ENCODE measurements at regions not wholly inside any gene's neighbourhood (a gene's known extent, or its start where the extent isn't known, plus 50 kb on each side); places are given as distances from the start of the nearest gene placed in this dataset.

DNA sequence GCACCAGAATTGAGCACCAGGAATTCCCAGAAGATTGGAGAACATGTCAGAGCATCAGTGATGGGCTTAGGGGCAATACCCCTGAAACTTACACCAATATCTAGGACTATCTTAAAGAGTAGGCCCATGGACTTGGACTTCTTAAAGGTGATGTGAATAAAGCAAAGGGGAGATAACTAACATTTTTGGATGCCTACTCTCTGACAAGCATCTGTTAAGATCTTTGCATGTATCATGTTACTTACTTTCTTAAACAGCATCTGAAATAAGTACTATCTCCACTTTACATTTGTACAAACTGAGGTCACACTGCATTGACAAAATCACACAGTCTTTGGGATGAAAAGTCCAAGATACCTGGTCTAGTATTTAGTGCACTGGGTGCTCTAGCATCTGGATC lies 258.6 kb upstream of the ARSJ start:
- no peak for DNase-seq
- no peaks in the 10 kb centered on the region for H3K9me3 ChIP-seq (ENCODE audit: control insufficient read depth in 2 of 3, insufficient read depth in 1 of 3, low read length in 3 of 3)
- no peaks in the 10 kb centered on the region for H3K4me1 ChIP-seq (ENCODE audit: control insufficient read depth in 2 of 3, insufficient read depth in 2 of 3, low read depth in 1 of 3, low read length in 3 of 3)
- no peak for FAIRE-seq
- TF ChIP-seq, protein P1, sequence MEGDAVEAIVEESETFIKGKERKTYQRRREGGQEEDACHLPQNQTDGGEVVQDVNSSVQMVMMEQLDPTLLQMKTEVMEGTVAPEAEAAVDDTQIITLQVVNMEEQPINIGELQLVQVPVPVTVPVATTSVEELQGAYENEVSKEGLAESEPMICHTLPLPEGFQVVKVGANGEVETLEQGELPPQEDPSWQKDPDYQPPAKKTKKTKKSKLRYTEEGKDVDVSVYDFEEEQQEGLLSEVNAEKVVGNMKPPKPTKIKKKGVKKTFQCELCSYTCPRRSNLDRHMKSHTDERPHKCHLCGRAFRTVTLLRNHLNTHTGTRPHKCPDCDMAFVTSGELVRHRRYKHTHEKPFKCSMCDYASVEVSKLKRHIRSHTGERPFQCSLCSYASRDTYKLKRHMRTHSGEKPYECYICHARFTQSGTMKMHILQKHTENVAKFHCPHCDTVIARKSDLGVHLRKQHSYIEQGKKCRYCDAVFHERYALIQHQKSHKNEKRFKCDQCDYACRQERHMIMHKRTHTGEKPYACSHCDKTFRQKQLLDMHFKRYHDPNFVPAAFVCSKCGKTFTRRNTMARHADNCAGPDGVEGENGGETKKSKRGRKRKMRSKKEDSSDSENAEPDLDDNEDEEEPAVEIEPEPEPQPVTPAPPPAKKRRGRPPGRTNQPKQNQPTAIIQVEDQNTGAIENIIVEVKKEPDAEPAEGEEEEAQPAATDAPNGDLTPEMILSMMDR (IDR thresholded peaks at IDR 0.05; ENCODE audit: borderline replicate concordance, extremely low read depth, insufficient read depth), result no peak
- no peaks in the 10 kb centered on the region for H3K27me3 ChIP-seq (ENCODE audit: control insufficient read depth, insufficient read depth, low read length)
- H3K9ac ChIP-seq (ENCODE audit: low read length in 3 of 3), result no peak overlapping the region
- no peak overlapping the region for H3K27ac ChIP-seq (ENCODE audit: low read depth in 2 of 2, low read length in 2 of 2)
- no peaks in the 10 kb centered on the region for H3K36me3 ChIP-seq (ENCODE audit: control insufficient read depth in 2 of 3, insufficient read depth in 3 of 3, low read length in 3 of 3)
- intact Hi-C loops (cut with DNase I), result no loop called here
- H3K4me3 ChIP-seq (ENCODE audit: low read length in 3 of 3), result no peak overlapping the region

DNA sequence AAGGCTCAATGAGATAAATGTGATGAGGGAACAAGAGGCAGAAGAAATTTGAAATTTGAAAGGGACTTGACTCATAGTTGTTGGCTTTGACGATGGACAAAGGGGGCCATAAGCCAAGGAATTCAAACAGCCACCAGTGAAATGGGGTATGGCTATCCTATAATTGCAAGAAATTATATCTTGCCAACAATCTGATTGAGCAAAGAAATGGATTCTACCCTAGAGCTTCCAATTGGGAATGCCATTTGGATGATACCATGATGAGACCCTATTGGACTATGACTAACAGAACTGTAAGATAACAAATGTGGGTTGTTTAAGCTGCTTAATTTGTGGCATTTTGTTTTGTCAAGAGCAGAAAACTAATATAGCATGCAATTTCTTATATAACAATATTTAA lies 270.1 kb upstream of the ARSJ start:
- no peak overlapping the region for H3K4me3 ChIP-seq (ENCODE audit: low read length in 3 of 3)
- TF ChIP-seq, protein P1 (IDR thresholded peaks at IDR 0.05; ENCODE audit: borderline replicate concordance, extremely low read depth, insufficient read depth), result no peak
- no peak for DNase-seq
- H3K27me3 ChIP-seq (ENCODE audit: control insufficient read depth, insufficient read depth, low read length), result no peaks in the 10 kb centered on the region
- no peaks in the 10 kb centered on the region for H3K36me3 ChIP-seq (ENCODE audit: control insufficient read depth in 2 of 3, insufficient read depth in 3 of 3, low read length in 3 of 3)
- no peak overlapping the region for H3K27ac ChIP-seq (ENCODE audit: low read depth in 2 of 2, low read length in 2 of 2)
- FAIRE-seq, result no peak
- H3K9ac ChIP-seq (ENCODE audit: low read length in 3 of 3), result no peak overlapping the region
- H3K4me1 ChIP-seq (ENCODE audit: control insufficient read depth in 2 of 3, insufficient read depth in 2 of 3, low read depth in 1 of 3, low read length in 3 of 3), result no peaks in the 10 kb centered on the region
- intact Hi-C loops (cut with DNase I), result no loop called here
- H3K9me3 ChIP-seq (ENCODE audit: control insufficient read depth in 2 of 3, insufficient read depth in 1 of 3, low read length in 3 of 3), result no peaks in the 10 kb centered on the region

DNA sequence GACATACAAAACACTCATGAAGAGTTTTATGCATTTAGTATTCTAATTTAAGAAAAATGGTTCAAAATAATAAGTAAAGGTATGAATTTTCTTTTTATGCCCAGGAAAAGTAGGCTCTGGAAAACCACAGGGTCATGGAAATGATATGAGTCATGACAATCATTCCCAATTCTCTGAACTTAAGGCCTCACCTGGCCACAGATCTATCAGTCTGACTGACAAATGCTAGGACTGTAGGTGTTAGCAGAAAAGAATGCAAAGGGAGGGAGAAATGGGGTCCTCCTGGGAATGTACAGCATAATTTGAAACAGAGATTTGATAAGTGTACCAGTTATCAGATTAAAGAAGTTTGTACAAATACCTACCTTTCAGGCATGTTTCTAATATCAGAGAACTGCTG lies 270.5 kb upstream of the ARSJ start:
- H3K36me3 ChIP-seq (ENCODE audit: control insufficient read depth in 2 of 3, insufficient read depth in 3 of 3, low read length in 3 of 3), result no peaks in the 10 kb centered on the region
- H3K27ac ChIP-seq (ENCODE audit: low read depth in 2 of 2, low read length in 2 of 2), result no peak overlapping the region
- TF ChIP-seq, protein P1 (IDR thresholded peaks at IDR 0.05; ENCODE audit: borderline replicate concordance, extremely low read depth, insufficient read depth), result no peak
- no peaks in the 10 kb centered on the region for H3K27me3 ChIP-seq (ENCODE audit: control insufficient read depth, insufficient read depth, low read length)
- H3K4me1 ChIP-seq (ENCODE audit: control insufficient read depth in 2 of 3, insufficient read depth in 2 of 3, low read depth in 1 of 3, low read length in 3 of 3), result no peaks in the 10 kb centered on the region
- DNase-seq, result no peak
- no peaks in the 10 kb centered on the region for H3K9me3 ChIP-seq (ENCODE audit: control insufficient read depth in 2 of 3, insufficient read depth in 1 of 3, low read length in 3 of 3)
- no peak for FAIRE-seq
- intact Hi-C loops (cut with DNase I), result no loop called here
- H3K4me3 ChIP-seq (ENCODE audit: low read length in 3 of 3), result no peak overlapping the region
- H3K9ac ChIP-seq (ENCODE audit: low read length in 3 of 3), result no peak overlapping the region

DNA sequence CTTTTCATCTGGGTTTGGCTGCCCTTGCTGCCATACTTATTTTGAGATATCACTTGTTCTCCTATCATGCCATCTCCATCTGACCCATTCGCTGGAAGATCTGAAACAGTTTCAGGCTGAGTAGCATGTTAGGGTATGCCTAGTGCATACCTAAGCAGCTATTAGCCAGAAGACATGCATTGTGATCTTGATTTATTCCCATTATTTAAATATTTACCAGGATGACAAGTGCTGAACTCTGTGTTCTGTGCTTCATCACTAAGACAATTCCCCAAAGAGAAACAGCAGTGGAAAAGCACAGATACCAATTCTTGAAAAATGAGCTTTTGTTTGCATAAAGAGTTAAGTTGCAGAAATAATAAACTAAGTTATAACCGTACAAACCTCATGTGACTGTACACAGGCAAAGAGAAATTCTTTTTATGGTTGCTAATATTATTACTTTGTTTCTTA lies 271.0 kb upstream of the ARSJ start:
- Histone ChIP-seq H3K9ac (ENCODE audit: low read length in 3 of 3) (no peak overlapping the region), H3K27ac (ENCODE audit: low read depth in 2 of 2, low read length in 2 of 2) (no peak overlapping the region), H3K4me3 (ENCODE audit: low read length in 3 of 3) (no peak overlapping the region), H3K4me1 (ENCODE audit: control insufficient read depth in 2 of 3, insufficient read depth in 2 of 3, low read depth in 1 of 3, low read length in 3 of 3) (no peaks in the 10 kb centered on the region), H3K36me3 (ENCODE audit: control insufficient read depth in 2 of 3, insufficient read depth in 3 of 3, low read length in 3 of 3) (no peaks in the 10 kb centered on the region), H3K9me3 (ENCODE audit: control insufficient read depth in 2 of 3, insufficient read depth in 1 of 3, low read length in 3 of 3) (no peaks in the 10 kb centered on the region), H3K27me3 (ENCODE audit: control insufficient read depth, insufficient read depth, low read length) (no peaks in the 10 kb centered on the region)
- intact Hi-C loops (cut with DNase I), result no loop called here
- TF ChIP-seq, protein P1 (IDR thresholded peaks at IDR 0.05; ENCODE audit: borderline replicate concordance, extremely low read depth, insufficient read depth), result no peak
- FAIRE-seq, result no peak
- DNase-seq, result peak in 1 of 5 donors; percentile 13
